Upper lobe of left lung (tissue), 4 donors: ENCODE measurements at regions not wholly inside any gene's neighbourhood (a gene's known extent, or its start where the extent isn't known, plus 50 kb on each side); places are given as distances from the start of the nearest gene placed in this dataset.

Source experiments
- EP300 ChIP-seq, 4 donors: sonication (generic); formaldehyde crosslinking; IDR thresholded peaks; one replicate each; pipeline ENCODE4 v1.5.1; 2017; ENCODE audit warnings: antibody characterized with exemption in 4 of 4, control low read depth in 2 of 4
- POLR2A ChIP-seq, 4 donors: fragments of 450-650 bp; IDR thresholded peaks; one replicate each; pipeline ENCODE4 v1.5.1; 2016 to 2017; ENCODE audit warnings: antibody characterized with exemption in 4 of 4, mild to moderate bottlenecking in 2 of 4
- POLR2AphosphoS5 ChIP-seq, 2 donors: sonication (generic); formaldehyde crosslinking; IDR thresholded peaks; one replicate each; pipeline ENCODE4 v1.5.1; 2017; ENCODE audit warnings: antibody characterized with exemption in 2 of 2
- TF ChIP-seq, protein P1 (sequence below), 6 experiments: fragments of 450-650 bp in 4 of 6; fragments of 200-600 bp in 2 of 6; sonication (generic) in 2 of 6; IDR thresholded peaks; one replicate each; pipeline ENCODE4 v1.5.1; 2016 to 2019; ENCODE audit warnings: antibody characterized with exemption in 6 of 6

DNA sequence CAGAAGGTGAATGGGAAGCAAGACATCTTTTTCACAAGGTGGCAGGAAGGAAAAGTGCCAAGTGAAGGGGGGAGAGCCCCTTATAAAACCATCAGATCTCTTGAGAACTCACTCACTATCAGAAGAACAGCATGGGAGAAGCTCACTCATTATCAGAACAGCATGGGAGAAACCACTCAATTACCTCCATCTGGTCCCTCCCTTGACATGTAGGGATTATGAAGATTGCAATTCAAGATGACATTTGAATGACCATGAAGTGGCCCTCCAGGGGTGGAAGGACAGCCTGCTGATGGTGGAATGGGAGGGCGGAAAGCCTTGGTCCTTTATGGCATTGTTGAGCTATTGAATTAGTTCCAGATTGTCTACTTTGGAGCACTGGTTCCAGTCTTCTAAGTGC lies 413.0 kb upstream of the MEX3C start:
- TF ChIP-seq, protein P1, sequence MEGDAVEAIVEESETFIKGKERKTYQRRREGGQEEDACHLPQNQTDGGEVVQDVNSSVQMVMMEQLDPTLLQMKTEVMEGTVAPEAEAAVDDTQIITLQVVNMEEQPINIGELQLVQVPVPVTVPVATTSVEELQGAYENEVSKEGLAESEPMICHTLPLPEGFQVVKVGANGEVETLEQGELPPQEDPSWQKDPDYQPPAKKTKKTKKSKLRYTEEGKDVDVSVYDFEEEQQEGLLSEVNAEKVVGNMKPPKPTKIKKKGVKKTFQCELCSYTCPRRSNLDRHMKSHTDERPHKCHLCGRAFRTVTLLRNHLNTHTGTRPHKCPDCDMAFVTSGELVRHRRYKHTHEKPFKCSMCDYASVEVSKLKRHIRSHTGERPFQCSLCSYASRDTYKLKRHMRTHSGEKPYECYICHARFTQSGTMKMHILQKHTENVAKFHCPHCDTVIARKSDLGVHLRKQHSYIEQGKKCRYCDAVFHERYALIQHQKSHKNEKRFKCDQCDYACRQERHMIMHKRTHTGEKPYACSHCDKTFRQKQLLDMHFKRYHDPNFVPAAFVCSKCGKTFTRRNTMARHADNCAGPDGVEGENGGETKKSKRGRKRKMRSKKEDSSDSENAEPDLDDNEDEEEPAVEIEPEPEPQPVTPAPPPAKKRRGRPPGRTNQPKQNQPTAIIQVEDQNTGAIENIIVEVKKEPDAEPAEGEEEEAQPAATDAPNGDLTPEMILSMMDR (IDR thresholded peaks at IDR 0.05), result no peak
- no peak for TF ChIP-seq POLR2A (IDR thresholded peaks at IDR 0.05)
- TF ChIP-seq POLR2AphosphoS5 (IDR thresholded peaks at IDR 0.05), result no peak
- no peak for TF ChIP-seq EP300 (IDR thresholded peaks at IDR 0.05)
